ENCODE measurements at regions not wholly inside any gene's neighbourhood (a gene's known extent, or its start where the extent isn't known, plus 50 kb on each side); places are given as distances from the start of the nearest gene placed in this dataset.
"Not testable (repeated sequence)": the region's sequence is repeated elsewhere in the genome, so short reads cannot be mapped to it uniquely, and the experiment has no call there.

DNA sequence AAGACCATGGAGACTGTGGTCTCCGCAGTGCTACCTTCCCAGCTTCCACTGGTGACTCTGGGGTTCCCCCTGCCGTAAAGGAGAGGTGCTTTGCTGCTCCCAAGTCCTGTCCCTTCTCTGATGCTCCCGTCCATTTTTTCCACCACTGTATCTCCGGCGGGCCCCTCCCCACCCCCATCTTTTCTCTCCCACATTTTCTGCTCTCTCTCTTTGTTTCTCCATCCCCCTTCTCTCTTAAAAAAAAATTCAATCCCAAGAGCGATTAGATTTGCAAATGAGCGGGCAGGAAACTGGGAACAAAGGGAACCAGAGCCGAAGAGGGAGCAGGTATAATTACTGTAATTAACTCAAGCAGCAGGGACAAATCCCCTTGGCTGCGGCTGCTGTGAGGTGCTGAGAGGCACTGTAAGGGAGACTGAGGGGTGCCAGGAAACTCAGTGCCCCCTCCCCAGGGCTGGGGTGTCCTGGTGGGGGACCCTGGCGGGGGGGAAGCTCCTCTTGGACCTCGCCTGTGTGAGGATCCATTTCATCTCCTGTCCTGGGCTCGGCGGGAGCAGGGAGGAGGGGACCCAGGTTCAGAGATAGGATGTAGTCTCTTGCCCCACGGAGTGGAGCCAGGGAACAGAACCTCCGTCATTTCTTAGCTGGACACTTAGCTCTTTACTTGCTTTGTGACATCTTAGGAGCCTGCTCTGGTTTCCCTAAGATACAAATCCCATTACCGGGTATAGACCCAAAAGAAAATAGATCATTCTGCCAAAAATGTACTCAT lies 140.4 kb upstream of the NRXN3 start:
- Histone ChIP-seq H3K4me1 (no peaks in the 10 kb centered on the region), H3K27ac (no peak overlapping the region), H3K4me3 (no peak overlapping the region), H3K27me3 (peaks cover 0 to 34% (median 0%) of the 10 kb centered on the region in 4 donors), H3K36me3 (no peaks in the 10 kb centered on the region), H3K9me3 (no peaks in the 10 kb centered on the region)
- intact Hi-C loops (cut with DNase I) = no loop called here
- DNase-seq = no peak
- TF ChIP-seq CTCF (IDR thresholded peaks at IDR 0.05) = no peak
- TF ChIP-seq POLR2A (IDR thresholded peaks at IDR 0.05) = no peak
- WGBS, 2 donors = 23% methylated on average over 12 to 15 of the region's 16 CpGs

- Histone ChIP-seq H3K27me3 (peaks cover 0 to 16% (median 0%) of the 10 kb centered on the region in 4 donors), H3K4me3 (no peak overlapping the region), H3K36me3 (no peaks in the 10 kb centered on the region), H3K4me1 (no peaks in the 10 kb centered on the region), H3K27ac (no peak overlapping the region), H3K9me3 (no peaks in the 10 kb centered on the region)
- DNase-seq = no peak
- intact Hi-C loops (cut with DNase I) = no loop called here
- TF ChIP-seq POLR2A (IDR thresholded peaks at IDR 0.05) (no peak), CTCF (IDR thresholded peaks at IDR 0.05) (no peak)
- 56 to 60% methylated on average over 1 of the region's 1 CpG for WGBS, 2 donors
Observed at GRCh38 chr14:78043349-78043748, 126.8 kb upstream of the NRXN3 start.

DNA sequence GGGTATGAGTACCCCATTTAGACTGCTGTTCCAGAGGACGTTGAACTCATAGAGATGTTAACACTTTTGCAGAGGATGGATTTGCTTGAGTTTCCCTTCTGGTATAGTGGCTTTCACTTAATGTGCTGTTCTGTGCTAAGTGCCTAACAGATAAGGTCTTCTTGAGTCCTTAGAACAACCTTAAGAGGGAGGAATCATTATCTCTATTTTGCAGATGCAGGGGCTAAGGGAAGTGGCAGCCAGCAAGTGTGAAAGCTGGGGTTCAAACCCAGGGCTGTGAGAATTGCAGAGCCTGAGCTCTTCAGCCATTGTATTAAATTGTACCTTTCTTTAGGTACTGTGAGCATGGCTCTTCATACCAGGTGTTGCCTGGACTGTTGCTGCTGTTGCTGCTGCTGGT lies 122.1 kb upstream of the NRXN3 start:
- 8 to 50% methylated on average over 1 of the region's 1 CpG for WGBS, 2 donors
- intact Hi-C loops (cut with DNase I) = no loop called here
- H3K27me3 ChIP-seq = peaks cover 0 to 1% (median 0%) of the 10 kb centered on the region in 4 donors
- TF ChIP-seq POLR2A (IDR thresholded peaks at IDR 0.05) = no peak
- no peak for TF ChIP-seq CTCF (IDR thresholded peaks at IDR 0.05)
- H3K27ac ChIP-seq = no peak overlapping the region
- H3K4me3 ChIP-seq = no peak overlapping the region
- no peaks in the 10 kb centered on the region for H3K4me1 ChIP-seq
- H3K36me3 ChIP-seq = no peaks in the 10 kb centered on the region
- H3K9me3 ChIP-seq = no peaks in the 10 kb centered on the region
- no peak for DNase-seq

GRCh38 chr14:78056890-78057289 lies 113.3 kb upstream of the NRXN3 start:
- WGBS, 2 donors = 89 to 96% methylated on average over 2 of the region's 2 CpGs
- intact Hi-C loops (cut with DNase I); H3K27me3 ChIP-seq: not testable (repeated sequence)

GRCh38 chr14:78070344-78070743 lies 99.8 kb upstream of the NRXN3 start:
- no peak overlapping the region for H3K4me3 ChIP-seq
- 40 to 42% methylated on average over 1 of the region's 1 CpG for WGBS, 2 donors
- H3K27ac ChIP-seq = no peak overlapping the region
- no peaks in the 10 kb centered on the region for H3K27me3 ChIP-seq
- intact Hi-C loops (cut with DNase I) = no loop called here
- H3K9me3 ChIP-seq = no peaks in the 10 kb centered on the region
- DNase-seq = no peak
- no peaks in the 10 kb centered on the region for H3K4me1 ChIP-seq
- H3K36me3 ChIP-seq = no peaks in the 10 kb centered on the region
- no peak for TF ChIP-seq POLR2A (IDR thresholded peaks at IDR 0.05)
- no peak for TF ChIP-seq CTCF (IDR thresholded peaks at IDR 0.05)

More at GRCh38 chr14:78056890-78057289, 113.3 kb upstream of the NRXN3 start:
- not testable (repeated sequence) for H3K36me3 ChIP-seq, H3K4me1 ChIP-seq, H3K9me3 ChIP-seq, H3K4me3 ChIP-seq, H3K27ac ChIP-seq, DNase-seq

Measured in esophagus squamous epithelium (tissue), 5 donors.